ENCODE measurements at regions not wholly inside any gene's neighbourhood (a gene's known extent, or its start where the extent isn't known, plus 50 kb on each side); places are given as distances from the start of the nearest gene placed in this dataset.

DNA sequence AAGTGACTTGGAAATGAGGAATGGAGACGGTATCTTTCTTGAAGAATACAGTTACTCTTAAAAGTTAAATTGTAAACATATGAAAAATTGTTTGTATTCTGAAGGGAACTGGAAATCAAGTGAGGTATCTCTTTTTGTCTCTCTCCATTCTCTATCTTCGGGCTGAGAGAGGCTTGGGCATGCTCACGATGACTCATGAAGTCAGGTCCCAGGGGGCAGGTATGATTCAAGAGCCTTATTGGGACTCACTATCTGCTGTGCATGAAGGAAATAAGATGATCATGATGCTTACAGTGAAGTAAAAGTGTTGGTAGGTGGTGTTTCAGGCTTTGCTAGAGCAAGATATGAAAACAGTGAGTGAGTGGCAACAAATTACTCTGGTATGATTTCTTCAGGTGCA is 200.4 kb upstream of the PITX2 start:
- TF ChIP-seq, protein P1, sequence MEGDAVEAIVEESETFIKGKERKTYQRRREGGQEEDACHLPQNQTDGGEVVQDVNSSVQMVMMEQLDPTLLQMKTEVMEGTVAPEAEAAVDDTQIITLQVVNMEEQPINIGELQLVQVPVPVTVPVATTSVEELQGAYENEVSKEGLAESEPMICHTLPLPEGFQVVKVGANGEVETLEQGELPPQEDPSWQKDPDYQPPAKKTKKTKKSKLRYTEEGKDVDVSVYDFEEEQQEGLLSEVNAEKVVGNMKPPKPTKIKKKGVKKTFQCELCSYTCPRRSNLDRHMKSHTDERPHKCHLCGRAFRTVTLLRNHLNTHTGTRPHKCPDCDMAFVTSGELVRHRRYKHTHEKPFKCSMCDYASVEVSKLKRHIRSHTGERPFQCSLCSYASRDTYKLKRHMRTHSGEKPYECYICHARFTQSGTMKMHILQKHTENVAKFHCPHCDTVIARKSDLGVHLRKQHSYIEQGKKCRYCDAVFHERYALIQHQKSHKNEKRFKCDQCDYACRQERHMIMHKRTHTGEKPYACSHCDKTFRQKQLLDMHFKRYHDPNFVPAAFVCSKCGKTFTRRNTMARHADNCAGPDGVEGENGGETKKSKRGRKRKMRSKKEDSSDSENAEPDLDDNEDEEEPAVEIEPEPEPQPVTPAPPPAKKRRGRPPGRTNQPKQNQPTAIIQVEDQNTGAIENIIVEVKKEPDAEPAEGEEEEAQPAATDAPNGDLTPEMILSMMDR (IDR thresholded peaks at IDR 0.05), result no peak
- Mint-ChIP-seq H3K27me3 (ENCODE audit: low read depth, poor library complexity) (no peaks in the 10 kb centered on the region), H3K27ac (no peak overlapping the region), H3K9me3 (no peaks in the 10 kb centered on the region), H3K4me1 (no peaks in the 10 kb centered on the region), H3K4me3 (no peak overlapping the region), H3K36me3 (ENCODE audit: low read depth) (no peaks in the 10 kb centered on the region)
- no peak for DNase-seq

DNA sequence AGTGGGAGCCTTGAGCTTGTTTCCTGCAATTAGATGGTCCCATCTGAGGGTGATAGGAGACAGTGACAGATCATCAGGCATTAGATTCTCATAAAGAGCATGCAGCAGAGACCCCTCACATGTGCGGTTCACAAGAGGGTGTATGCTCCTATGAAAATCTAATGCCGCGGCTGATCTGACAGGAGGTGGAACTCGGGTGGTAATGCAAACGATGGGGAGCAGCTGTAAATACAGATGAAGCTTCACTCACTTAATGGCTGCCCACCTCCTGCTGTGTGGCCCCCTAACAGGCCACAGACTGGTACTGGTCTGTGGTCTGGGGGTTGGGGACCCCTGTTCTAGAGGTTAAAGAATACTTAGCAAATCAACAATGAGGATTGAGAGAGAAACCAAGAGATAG is 201.5 kb upstream of the PITX2 start:
- Mint-ChIP-seq H3K27me3 (ENCODE audit: low read depth, poor library complexity) (no peaks in the 10 kb centered on the region), H3K27ac (no peak overlapping the region), H3K4me1 (no peaks in the 10 kb centered on the region), H3K4me3 (no peak overlapping the region), H3K36me3 (ENCODE audit: low read depth) (no peaks in the 10 kb centered on the region), H3K9me3 (peaks cover 6% of the 10 kb centered on the region)
- DNase-seq, result no peak
- TF ChIP-seq, protein P1 (IDR thresholded peaks at IDR 0.05), result no peak

DNA sequence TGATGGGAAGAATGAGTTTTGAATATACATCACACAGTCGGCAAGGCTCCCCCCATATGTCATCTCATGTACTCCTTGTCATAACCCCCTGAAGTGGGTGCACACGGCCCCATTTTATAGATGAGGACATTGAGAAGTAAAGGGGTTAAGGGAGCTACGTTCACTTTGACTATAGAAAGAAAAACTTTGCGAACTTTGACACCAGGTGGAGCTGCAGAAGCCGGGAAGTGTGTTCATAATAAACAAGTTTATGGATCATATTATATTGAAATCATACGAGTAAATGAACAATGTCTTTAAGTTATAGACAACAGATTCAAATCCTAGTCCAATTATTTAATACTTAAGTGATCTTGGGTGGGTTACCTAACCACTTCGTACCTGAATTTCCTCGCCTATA is 203.8 kb upstream of the PITX2 start:
- Mint-ChIP-seq H3K36me3 (ENCODE audit: low read depth) (no peaks in the 10 kb centered on the region), H3K27me3 (ENCODE audit: low read depth, poor library complexity) (no peaks in the 10 kb centered on the region), H3K4me3 (no peak overlapping the region), H3K4me1 (no peaks in the 10 kb centered on the region), H3K9me3 (peaks cover 6% of the 10 kb centered on the region), H3K27ac (no peak overlapping the region)
- TF ChIP-seq, protein P1 (IDR thresholded peaks at IDR 0.05), result no peak
- DNase-seq, result no peak

DNA sequence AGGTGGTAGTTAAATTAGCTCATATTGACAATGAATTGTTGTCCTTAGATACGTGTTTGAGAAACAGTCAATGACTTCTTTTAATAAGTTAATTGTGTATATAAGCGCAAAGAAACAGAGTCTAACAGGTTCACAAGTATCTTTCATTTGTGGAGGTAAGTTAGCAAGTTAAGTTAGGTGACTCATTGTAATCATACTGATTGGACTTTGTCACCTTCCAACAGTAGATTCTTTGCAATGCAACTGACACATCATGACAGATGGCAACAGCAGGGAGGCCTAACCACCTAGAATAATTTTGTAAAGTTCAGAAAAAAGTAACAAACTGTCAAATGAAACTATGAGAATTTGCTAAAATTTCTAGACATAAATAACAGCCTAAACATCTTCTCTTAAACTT is 207.6 kb upstream of the PITX2 start:
- Mint-ChIP-seq H3K4me3 (no peak overlapping the region), H3K4me1 (no peaks in the 10 kb centered on the region), H3K27ac (no peak overlapping the region), H3K9me3 (peaks cover 6% of the 10 kb centered on the region), H3K36me3 (ENCODE audit: low read depth) (no peaks in the 10 kb centered on the region), H3K27me3 (ENCODE audit: low read depth, poor library complexity) (peaks cover 3% of the 10 kb centered on the region)
- DNase-seq, result no peak
- TF ChIP-seq, protein P1 (IDR thresholded peaks at IDR 0.05), result no peak

DNA sequence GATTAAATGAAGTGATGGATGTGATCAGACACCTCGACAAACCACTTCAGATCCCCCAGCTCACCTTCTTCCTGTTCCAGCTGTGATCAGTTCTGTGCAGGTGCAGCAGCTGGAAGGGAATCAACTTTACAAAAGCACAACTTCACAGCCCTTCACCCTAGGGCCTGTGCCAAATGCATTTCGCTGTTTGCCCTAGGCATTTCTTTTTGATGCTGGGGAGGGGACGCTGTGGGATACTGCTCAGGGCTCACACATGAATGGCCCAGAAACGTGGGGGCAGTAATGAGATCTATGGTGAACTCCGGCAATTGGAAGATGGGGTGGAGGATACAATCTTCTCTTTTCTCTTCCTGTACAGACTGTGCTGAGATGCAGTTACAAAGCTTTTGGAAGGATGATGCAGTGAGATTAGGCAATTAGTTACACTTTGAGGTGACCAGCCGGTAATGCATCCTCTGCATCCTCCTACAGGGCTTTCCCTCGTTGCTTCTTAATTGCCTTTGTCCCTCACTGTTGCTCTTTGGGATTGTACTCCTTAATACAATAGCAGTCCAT is 215.1 kb upstream of the PITX2 start:
- TF ChIP-seq, protein P1 (IDR thresholded peaks at IDR 0.05), result no peak
- no peaks in the 10 kb centered on the region for H3K9me3 Mint-ChIP-seq
- no peaks in the 10 kb centered on the region for H3K36me3 Mint-ChIP-seq (ENCODE audit: low read depth)
- no peak overlapping the region for H3K4me3 Mint-ChIP-seq
- peaks cover 3% of the 10 kb centered on the region for H3K27me3 Mint-ChIP-seq (ENCODE audit: low read depth, poor library complexity)
- no peak overlapping the region for H3K27ac Mint-ChIP-seq
- DNase-seq, result no peak
- peaks cover 12% of the 10 kb centered on the region for H3K4me1 Mint-ChIP-seq

DNA sequence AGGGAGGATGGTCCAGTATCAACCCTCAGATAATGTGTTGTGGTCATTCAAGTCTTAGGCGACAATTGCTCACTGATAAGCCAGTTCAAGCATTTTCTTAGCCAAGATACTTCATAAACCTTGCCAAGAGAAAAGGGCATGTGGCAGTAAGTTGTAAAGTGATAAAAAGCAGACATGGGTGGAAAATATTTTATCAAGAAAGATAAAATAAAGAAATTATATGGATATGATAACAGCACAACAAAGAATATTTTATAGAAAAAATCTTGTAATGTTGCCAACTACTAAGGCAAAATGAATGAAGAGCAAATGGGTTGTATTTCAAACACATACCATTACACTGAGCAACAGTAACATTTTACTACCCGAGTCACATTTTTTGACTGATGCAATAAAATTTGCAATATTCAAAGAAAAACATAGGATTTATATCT is 217.4 kb upstream of the PITX2 start:
- TF ChIP-seq, protein P1 (IDR thresholded peaks at IDR 0.05), result no peak
- Mint-ChIP-seq H3K36me3 (ENCODE audit: low read depth) (no peaks in the 10 kb centered on the region), H3K27ac (no peak overlapping the region), H3K4me1 (peaks cover 12% of the 10 kb centered on the region), H3K4me3 (no peak overlapping the region), H3K27me3 (ENCODE audit: low read depth, poor library complexity) (peaks cover 3% of the 10 kb centered on the region), H3K9me3 (no peaks in the 10 kb centered on the region)
- DNase-seq, result no peak

Data from nephron progenitor cell (in vitro differentiated cells).